Calu3 (cell line): ENCODE measurements at regions not wholly inside any gene's neighbourhood (a gene's known extent, or its start where the extent isn't known, plus 50 kb on each side); places are given as distances from the start of the nearest gene placed in this dataset.
A peak's percentile ranks its signal among the peaks of the same experiment; 100 is the strongest.
"Not testable (repeated sequence)": the region's sequence is repeated elsewhere in the genome, so short reads cannot be mapped to it uniquely, and the experiment has no call there.

Experiments
- BruUV-seq: library from RNA; stranded (reverse); fragments of 400-500 nt; replicated peaks from 2 replicates; lab custom pipeline; 2021; lab: Mats Ljungman, UMichigan
- CTCF ChIA-PET: fragments of 300-600 bp; sonication (Branson Sonifier 250); formaldehyde crosslinking; loops from one replicate; lab custom pipeline; 2022; ENCODE audit warnings: antibody characterized with exemption; lab: Charles Lee
- DNase-seq: peaks from one replicate; pipeline ENCODE4 v3.0.0; 2022
- H3K27ac Mint-ChIP-seq: one replicate; pipeline ENCODE4 v1.8.0; 2022; ENCODE audit warnings: mixed read lengths; ENCODE audit not compliant: unreplicated experiment
- H3K27me3 Mint-ChIP-seq: one replicate; pipeline ENCODE4 v1.8.0; 2022; ENCODE audit warnings: mixed read lengths; ENCODE audit not compliant: unreplicated experiment
- H3K36me3 Mint-ChIP-seq: one replicate; pipeline ENCODE4 v1.8.0; 2022; ENCODE audit warnings: mild to moderate bottlenecking, moderate library complexity, mixed read lengths; ENCODE audit not compliant: insufficient read depth, unreplicated experiment
- H3K4me1 Mint-ChIP-seq: one replicate; pipeline ENCODE4 v1.8.0; 2022; ENCODE audit warnings: mild to moderate bottlenecking, low read depth, mixed read lengths; ENCODE audit not compliant: unreplicated experiment
- H3K4me3 Mint-ChIP-seq: one replicate; pipeline ENCODE4 v1.8.0; 2022; ENCODE audit warnings: mild to moderate bottlenecking, low read depth, moderate library complexity, mixed read lengths; ENCODE audit not compliant: unreplicated experiment
- H3K9me3 Mint-ChIP-seq: one replicate; pipeline ENCODE4 v1.8.0; 2022; ENCODE audit warnings: low read depth, mixed read lengths; ENCODE audit not compliant: unreplicated experiment
- intact Hi-C: fragments of 100-400 bp; cut with micrococcal nuclease; formaldehyde crosslinking; loops from one replicate; pipeline ENCODE4 v1.10.0; 2022; ENCODE audit not compliant: unreplicated experiment

DNA sequence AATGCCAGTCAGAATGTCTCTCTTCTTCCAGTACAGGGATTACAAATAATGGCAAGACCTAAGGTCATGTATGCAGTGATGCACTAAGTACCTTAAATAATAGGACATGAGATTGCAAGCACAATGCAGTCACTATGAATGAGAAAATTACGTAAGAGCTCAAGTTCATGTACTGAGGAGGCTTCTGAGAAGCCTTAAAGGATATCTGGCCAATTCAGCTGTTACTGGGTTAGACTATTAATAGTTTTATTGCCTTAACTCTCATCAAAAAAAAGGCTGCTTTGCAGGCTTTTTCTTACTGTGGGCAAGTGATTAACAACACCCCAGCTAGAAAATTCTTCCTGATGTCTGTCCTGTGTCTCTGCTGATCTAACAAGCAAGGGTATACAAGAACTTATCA, 1681.9 kb downstream of the SPATA31A7 start:
- H3K4me1 Mint-ChIP-seq, H3K4me3 Mint-ChIP-seq, intact Hi-C loops, DNase-seq, H3K9me3 Mint-ChIP-seq, BruUV-seq, H3K27ac Mint-ChIP-seq, H3K27me3 Mint-ChIP-seq, H3K36me3 Mint-ChIP-seq, CTCF ChIA-PET: not testable (repeated sequence)

DNA sequence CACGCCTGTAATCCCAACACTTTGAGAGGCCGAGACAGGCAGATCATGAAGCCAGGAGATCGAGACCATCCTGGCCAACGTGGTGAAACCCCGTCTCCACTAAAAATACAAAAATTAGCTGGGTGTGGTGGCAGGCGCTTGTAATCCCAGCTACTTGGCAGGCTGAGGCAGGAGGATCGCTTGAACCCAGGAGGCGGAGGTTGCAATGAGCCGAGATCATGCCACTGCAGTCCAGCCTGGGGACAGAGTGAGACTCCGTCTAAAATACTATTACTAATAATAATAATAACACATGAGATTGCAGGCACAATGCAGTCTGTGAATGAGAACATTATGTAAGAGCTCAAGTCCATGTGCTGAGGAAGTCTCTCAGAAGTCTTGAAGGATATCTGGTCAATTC, 1684.4 kb downstream of the SPATA31A7 start:
- H3K4me1 Mint-ChIP-seq, intact Hi-C loops, DNase-seq, H3K36me3 Mint-ChIP-seq, H3K27ac Mint-ChIP-seq, H3K4me3 Mint-ChIP-seq, CTCF ChIA-PET, H3K9me3 Mint-ChIP-seq, H3K27me3 Mint-ChIP-seq, BruUV-seq: not testable (repeated sequence)

DNA sequence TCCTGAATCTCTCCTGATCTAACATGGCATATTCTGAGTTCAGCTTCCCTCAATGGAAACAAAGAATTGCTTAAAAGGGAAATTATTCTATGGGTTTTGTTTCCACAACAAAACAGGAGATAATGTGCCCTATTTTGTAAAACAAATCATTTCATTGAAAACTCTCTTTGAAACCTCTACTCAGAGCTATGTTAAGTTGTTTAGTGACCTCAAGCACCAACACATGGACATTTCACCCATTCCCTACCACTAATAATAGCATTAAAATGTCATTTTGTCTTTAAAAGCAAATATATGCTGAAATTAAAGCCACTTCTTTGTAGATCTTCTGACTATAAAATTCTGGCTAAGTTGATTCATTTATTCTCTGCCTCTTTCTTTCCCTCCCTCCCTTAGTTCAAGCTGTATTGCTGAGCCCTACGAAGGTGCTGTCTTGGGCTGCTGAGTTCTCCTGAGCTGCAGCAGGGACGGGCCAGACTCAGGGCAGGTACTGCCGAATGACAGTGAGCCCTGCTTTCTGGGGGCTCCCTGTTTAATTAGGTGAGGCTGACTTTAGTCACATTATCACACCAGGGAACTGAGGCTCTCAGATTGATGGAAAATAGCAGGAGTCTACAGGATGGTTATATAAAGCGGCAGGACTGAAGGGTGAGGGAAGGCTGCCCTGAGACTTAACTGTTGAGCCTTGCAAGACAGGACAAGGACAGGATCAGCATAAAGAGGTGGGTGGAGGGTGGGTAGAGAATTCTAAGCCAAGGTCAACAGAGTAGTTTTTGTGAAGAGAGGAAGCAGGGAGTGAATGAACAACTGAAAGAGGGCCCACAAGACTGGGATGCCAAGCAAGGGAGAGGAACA, 1685.1 kb downstream of the SPATA31A7 start:
- DNase-seq, H3K36me3 Mint-ChIP-seq, H3K27ac Mint-ChIP-seq, H3K9me3 Mint-ChIP-seq, H3K4me1 Mint-ChIP-seq, H3K27me3 Mint-ChIP-seq, intact Hi-C loops, BruUV-seq, CTCF ChIA-PET, H3K4me3 Mint-ChIP-seq: not testable (repeated sequence)

DNA sequence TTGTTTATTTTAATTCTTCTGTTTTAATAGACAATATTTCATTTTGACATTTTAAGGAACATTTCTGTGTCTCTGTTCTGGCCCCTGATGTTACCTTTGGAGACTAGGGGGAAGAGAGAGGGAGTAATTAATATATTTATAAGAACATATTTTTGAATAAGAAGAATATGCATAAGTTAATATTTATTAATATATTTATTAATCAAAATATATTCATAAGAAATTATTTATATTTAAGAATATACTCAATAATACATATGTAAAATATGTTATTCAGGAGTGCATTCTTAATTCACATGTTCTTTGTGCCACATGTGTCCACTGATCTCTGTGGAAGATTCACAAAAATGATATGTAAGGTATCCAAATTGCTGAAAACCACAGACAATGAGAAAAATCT, 1687.7 kb downstream of the SPATA31A7 start:
- H3K27ac Mint-ChIP-seq, CTCF ChIA-PET, H3K4me3 Mint-ChIP-seq, intact Hi-C loops, H3K36me3 Mint-ChIP-seq, H3K27me3 Mint-ChIP-seq, DNase-seq, BruUV-seq, H3K4me1 Mint-ChIP-seq, H3K9me3 Mint-ChIP-seq: not testable (repeated sequence)

DNA sequence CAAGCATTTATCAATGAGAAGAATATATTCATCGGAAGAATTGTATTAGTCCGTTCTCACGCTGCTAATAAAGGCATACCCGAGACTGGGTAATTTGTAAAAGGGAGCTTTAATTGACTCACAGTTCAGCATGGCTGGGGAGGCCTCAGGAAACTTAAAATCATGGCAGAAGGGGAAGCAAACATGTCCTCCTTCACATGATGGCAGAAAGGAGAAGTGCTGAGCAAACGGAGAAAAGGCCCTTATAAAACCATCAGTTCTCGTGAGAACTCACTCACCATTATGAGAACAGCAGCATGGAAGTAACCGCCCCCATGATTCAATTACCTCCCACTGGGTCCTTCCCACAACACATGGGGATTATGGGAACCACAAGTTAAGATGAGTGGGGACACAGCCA, 1688.2 kb downstream of the SPATA31A7 start:
- H3K27ac Mint-ChIP-seq, H3K27me3 Mint-ChIP-seq, DNase-seq, H3K4me3 Mint-ChIP-seq, H3K9me3 Mint-ChIP-seq, BruUV-seq, CTCF ChIA-PET, H3K4me1 Mint-ChIP-seq, intact Hi-C loops, H3K36me3 Mint-ChIP-seq: not testable (repeated sequence)

DNA sequence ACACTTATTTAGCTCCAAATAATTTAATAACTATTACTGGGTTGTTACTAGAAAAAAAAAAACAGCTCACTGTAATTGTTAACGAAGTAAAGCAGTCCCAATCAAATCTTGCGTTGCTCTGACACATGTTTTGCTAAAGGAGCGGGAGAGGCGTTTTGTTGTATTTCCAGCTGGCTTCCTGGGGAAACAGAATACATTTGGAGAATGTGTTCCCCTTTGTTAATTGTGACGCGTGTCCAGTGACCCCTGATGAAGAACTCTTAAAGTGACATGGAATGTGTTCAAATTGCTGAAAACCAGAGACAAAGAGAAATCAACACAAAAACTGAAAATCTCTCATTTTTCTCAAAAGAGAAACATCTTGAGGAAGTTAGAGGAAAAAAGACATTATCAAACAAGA, 1690.6 kb downstream of the SPATA31A7 start:
- DNase-seq, H3K27me3 Mint-ChIP-seq, H3K4me3 Mint-ChIP-seq, CTCF ChIA-PET, H3K36me3 Mint-ChIP-seq, BruUV-seq, H3K27ac Mint-ChIP-seq, intact Hi-C loops, H3K9me3 Mint-ChIP-seq, H3K4me1 Mint-ChIP-seq: not testable (repeated sequence)

DNA sequence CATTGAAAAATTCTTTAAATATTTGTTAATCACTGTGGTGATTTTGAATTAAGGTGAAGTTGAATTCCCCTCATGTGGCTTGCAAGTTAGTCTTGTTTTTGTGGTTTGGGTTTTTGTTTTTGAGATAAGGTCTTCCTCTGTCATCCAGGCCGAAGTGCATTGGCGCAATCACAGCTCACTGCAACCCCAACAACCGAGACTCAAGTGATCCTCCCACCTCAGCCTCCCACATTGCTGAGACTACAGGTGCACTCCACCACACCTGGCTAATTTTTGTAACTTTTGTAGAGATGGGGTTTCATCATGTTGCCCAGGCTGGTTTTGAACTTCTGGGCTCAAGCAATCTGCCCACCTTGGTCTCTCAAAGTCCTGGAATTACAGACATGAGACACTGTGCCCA, 1691.1 kb downstream of the SPATA31A7 start:
- H3K27me3 Mint-ChIP-seq, intact Hi-C loops, H3K9me3 Mint-ChIP-seq, CTCF ChIA-PET, H3K4me1 Mint-ChIP-seq, H3K4me3 Mint-ChIP-seq, BruUV-seq, H3K27ac Mint-ChIP-seq, H3K36me3 Mint-ChIP-seq, DNase-seq: not testable (repeated sequence)

DNA sequence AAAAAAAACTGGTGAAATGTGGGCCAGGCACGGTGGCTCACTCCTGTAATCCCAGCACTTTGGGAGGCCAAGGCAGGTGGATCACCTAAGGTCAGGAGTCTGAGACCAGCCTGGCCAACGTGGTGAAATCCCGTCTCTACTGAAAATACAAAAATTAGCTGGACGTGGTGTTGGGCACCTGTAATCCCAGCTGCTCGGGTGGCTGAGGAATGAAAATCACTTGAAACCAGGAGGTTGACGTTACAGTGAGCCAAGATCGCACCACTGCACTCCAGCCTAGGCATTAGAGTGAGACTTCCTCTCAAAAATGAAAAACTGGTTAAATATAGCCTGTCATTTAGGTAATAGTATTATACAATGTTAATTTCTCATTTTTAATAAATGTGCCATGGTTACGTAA, 1692.0 kb downstream of the SPATA31A7 start:
- BruUV-seq, H3K27ac Mint-ChIP-seq, intact Hi-C loops, H3K4me1 Mint-ChIP-seq, H3K36me3 Mint-ChIP-seq, H3K27me3 Mint-ChIP-seq, H3K4me3 Mint-ChIP-seq, H3K9me3 Mint-ChIP-seq, DNase-seq: not testable (repeated sequence)
- CTCF ChIA-PET = interaction anchor here (1.4 kb wide), 1 partner anchor 17 kb away, joined by 4 read pairs; no protein-coding TSS in a partner anchor

DNA sequence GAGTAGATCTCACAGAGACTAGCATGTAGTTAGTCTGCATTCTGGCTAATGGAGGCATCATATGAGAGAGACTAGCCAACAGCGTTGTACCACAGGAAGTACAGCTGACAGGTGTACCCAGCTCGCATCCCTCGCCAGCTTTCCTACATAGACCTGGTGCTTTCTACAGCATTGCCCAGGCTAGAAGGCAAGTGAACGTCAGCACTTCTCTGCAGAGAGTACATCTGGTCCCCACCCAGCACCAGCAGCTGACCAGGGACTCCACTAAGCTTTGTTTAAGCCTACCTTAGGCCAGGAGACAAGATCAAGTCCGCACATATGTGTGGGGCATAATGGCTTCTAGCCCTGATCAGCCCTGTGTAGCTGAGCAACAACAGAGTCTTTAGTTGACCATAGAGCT, 1692.9 kb downstream of the SPATA31A7 start:
- H3K36me3 Mint-ChIP-seq, H3K9me3 Mint-ChIP-seq, intact Hi-C loops, H3K4me1 Mint-ChIP-seq, BruUV-seq, DNase-seq, H3K27ac Mint-ChIP-seq, H3K27me3 Mint-ChIP-seq, H3K4me3 Mint-ChIP-seq: not testable (repeated sequence)
- CTCF ChIA-PET = interaction anchor here (1.4 kb wide), 1 partner anchor 18 kb away, joined by 4 read pairs; no protein-coding TSS in a partner anchor

DNA sequence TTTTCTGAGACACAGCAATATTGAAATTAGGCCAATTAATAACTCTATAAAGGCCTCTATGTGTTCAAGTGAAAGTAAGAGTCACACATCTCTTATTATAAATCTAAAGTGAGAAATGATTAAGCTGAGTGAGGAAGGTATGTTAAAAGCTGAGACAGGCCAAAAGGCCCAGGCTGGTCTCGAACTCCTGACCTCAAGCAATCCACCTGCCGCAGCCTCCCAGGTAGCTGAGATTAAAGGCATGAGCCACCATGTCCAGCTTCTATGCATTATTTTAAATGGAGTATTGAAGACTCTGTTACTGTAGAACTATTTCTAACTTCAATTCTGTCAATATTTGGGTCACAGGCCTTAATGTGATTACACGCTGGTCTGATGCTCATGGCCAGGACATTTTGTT, 1706.9 kb downstream of the SPATA31A7 start:
- TSS peak; percentile 87 for BruUV-seq
- H3K36me3 Mint-ChIP-seq, H3K4me1 Mint-ChIP-seq, H3K27me3 Mint-ChIP-seq, intact Hi-C loops, H3K27ac Mint-ChIP-seq, CTCF ChIA-PET, H3K4me3 Mint-ChIP-seq, H3K9me3 Mint-ChIP-seq, DNase-seq: not testable (repeated sequence)
